ENCODE measurements at regions not wholly inside any gene's neighbourhood (a gene's known extent, or its start where the extent isn't known, plus 50 kb on each side); places are given as distances from the start of the nearest gene placed in this dataset.

DNA sequence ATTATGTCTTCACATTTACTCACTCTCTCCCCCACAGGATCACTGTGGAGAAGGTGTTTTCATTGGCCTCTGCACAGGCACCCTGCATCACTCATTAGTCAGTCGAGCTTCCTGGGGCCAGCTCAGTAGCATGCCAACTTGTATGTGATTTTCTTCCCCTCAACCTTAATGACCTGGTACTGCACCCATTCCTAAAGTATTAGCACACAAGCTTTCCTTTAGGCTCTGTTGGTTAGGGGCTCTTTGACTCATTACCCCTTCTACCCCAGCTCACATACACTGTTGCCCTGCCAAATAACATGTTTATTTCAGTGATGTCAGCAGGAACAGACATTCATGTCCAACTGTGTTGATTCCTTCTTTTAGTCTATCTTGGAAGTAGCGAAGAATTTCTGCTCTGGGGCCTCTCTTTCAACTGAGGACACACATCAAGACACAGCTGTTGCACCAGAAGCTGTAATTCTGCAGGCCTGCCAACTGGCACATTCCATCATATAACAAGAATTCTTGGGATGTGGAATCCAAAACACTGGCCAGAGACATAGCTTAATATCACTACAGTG, 603.5 kb upstream of the ADAMTS5 start:
- 93% methylated on average over 2 of the region's 2 CpGs for WGBS
- no peak overlapping the region for H3K9ac ChIP-seq (ENCODE audit: low read depth, low read length)
- no peaks in the 10 kb centered on the region for H3K9me3 ChIP-seq (ENCODE audit: insufficient read depth, low read depth, low read length)
- H3K36me3 ChIP-seq (ENCODE audit: insufficient read depth, low read length): no peaks in the 10 kb centered on the region
- no peaks in the 10 kb centered on the region for H3K4me1 ChIP-seq (ENCODE audit: insufficient read depth, low read length)
- no peaks in the 10 kb centered on the region for H3K27me3 ChIP-seq (ENCODE audit: insufficient read depth, low read length)
- H3K27ac ChIP-seq (ENCODE audit: low read depth, low read length): no peak overlapping the region
- H3K4me3 ChIP-seq (ENCODE audit: low read length): no peak overlapping the region

DNA sequence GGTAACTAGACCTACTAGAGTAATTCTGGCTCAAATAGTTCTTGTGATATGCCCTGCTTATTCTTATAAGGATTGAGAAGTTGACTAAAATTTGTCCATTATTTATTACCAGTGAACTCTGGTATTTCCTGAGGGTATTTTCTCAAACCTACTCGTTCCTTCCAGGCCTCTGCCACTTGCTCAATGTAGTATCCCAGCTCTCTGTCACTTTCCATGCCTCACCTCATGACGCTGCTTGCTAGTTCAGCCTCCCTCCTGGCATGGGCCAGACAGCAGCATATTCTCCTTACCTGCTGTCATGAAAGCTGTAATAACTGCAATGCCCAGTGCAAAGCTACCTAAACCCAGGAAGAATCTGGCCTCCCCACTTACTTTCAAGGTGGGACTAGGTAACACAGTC, 602.9 kb upstream of the ADAMTS5 start:
- H3K36me3 ChIP-seq (ENCODE audit: insufficient read depth, low read length): no peaks in the 10 kb centered on the region
- no peak overlapping the region for H3K27ac ChIP-seq (ENCODE audit: low read depth, low read length)
- no peak overlapping the region for H3K4me3 ChIP-seq (ENCODE audit: low read length)
- H3K4me1 ChIP-seq (ENCODE audit: insufficient read depth, low read length): no peaks in the 10 kb centered on the region
- 89% methylated on average over 2 of the region's 2 CpGs for WGBS
- H3K27me3 ChIP-seq (ENCODE audit: insufficient read depth, low read length): no peaks in the 10 kb centered on the region
- H3K9me3 ChIP-seq (ENCODE audit: insufficient read depth, low read depth, low read length): no peaks in the 10 kb centered on the region
- H3K9ac ChIP-seq (ENCODE audit: low read depth, low read length): no peak overlapping the region

DNA sequence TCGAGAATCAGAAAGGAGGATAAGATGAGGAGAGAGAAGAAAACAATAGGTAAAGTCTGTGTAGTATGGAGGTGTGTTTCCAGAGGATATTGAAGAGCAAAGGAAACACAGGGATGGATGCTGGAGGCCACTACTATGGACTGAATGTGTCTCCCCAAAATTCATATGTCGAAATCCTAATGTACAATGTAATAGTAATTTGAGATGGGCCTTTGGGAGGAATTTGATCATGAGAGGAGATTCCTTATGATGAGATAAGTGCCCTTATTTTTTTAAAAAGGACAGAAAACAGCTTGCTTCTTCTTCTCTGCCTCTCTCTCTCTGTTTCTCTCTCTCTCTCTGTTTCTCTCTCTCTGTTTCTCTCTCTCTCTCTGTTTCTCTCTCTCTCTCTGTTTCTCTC, 602.2 kb upstream of the ADAMTS5 start:
- no peak overlapping the region for H3K4me3 ChIP-seq (ENCODE audit: low read length)
- no peaks in the 10 kb centered on the region for H3K27me3 ChIP-seq (ENCODE audit: insufficient read depth, low read length)
- no peak overlapping the region for H3K27ac ChIP-seq (ENCODE audit: low read depth, low read length)
- no peaks in the 10 kb centered on the region for H3K9me3 ChIP-seq (ENCODE audit: insufficient read depth, low read depth, low read length)
- no peaks in the 10 kb centered on the region for H3K36me3 ChIP-seq (ENCODE audit: insufficient read depth, low read length)
- H3K4me1 ChIP-seq (ENCODE audit: insufficient read depth, low read length): no peaks in the 10 kb centered on the region
- 92% methylated on average over 2 of the region's 2 CpGs for WGBS
- no peak overlapping the region for H3K9ac ChIP-seq (ENCODE audit: low read depth, low read length)

DNA sequence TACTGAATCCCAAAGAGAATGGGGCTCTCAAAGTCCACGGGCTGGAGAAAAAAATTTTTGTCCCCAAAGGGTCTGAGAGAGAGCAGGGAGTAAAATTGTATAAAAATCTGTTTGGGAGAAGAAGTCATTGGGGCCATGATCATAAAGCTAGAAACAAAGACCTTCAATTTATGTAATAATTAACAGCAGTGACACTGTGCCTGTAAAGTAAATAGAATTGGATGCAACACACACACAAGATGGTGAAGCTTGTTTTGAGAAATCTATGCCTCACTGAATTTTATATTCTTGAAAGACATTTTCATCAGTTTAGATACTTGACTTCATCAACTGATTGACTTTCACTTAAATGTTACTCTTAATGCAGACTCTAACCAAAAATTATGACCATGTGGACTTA, 600.5 kb upstream of the ADAMTS5 start:
- Histone ChIP-seq H3K9me3 (ENCODE audit: insufficient read depth, low read depth, low read length) (no peaks in the 10 kb centered on the region), H3K27me3 (ENCODE audit: insufficient read depth, low read length) (no peaks in the 10 kb centered on the region), H3K9ac (ENCODE audit: low read depth, low read length) (no peak overlapping the region), H3K36me3 (ENCODE audit: insufficient read depth, low read length) (no peaks in the 10 kb centered on the region), H3K27ac (ENCODE audit: low read depth, low read length) (no peak overlapping the region), H3K4me3 (ENCODE audit: low read length) (no peak overlapping the region), H3K4me1 (ENCODE audit: insufficient read depth, low read length) (no peaks in the 10 kb centered on the region)
- WGBS: 100% methylated on average over 1 of the region's 1 CpG

DNA sequence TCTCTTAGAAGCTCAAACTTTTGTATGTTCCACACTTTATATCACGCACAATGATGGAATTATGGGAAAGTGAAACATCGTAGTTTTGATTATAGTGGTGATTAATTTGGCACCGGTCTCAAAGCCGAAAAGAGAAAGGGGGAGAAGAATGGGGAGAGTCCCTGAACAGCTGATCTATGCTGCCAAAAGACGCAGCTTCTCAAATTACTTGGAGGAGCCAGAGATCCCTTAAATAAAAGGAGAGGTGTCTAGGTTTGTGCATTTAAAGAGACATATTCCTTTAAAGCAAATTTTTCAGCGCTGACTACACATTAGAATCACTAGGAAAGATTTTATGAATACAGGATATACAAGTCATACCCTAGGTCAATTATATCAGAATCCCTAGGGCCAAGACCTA, 599.6 kb upstream of the ADAMTS5 start:
- Histone ChIP-seq H3K4me1 (ENCODE audit: insufficient read depth, low read length) (no peaks in the 10 kb centered on the region), H3K9me3 (ENCODE audit: insufficient read depth, low read depth, low read length) (no peaks in the 10 kb centered on the region), H3K27ac (ENCODE audit: low read depth, low read length) (no peak overlapping the region), H3K4me3 (ENCODE audit: low read length) (no peak overlapping the region), H3K36me3 (ENCODE audit: insufficient read depth, low read length) (no peaks in the 10 kb centered on the region), H3K9ac (ENCODE audit: low read depth, low read length) (no peak overlapping the region), H3K27me3 (ENCODE audit: insufficient read depth, low read length) (no peaks in the 10 kb centered on the region)
- 92% methylated on average over 5 of the region's 6 CpGs for WGBS

DNA sequence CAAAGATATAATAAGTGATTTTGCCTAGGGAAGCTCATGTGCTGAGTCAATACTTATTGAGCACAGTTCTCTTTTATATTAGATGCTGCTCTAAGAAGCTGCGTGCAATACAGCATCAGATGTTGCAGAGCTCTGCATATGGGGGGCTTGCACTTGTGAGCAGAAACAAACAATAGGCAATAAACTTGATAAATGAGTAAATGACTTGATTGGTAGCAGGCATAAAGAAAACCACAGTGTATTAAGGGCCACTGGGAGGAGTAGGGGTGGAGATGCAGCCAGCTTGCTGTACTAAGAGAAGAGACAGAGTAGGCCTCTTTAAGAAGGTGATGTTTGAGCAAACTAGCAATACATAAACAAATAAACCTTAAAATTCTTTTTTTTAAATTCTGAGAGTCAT, 598.5 kb upstream of the ADAMTS5 start:
- Histone ChIP-seq H3K9me3 (ENCODE audit: insufficient read depth, low read depth, low read length) (no peaks in the 10 kb centered on the region), H3K4me3 (ENCODE audit: low read length) (no peak overlapping the region), H3K9ac (ENCODE audit: low read depth, low read length) (no peak overlapping the region), H3K4me1 (ENCODE audit: insufficient read depth, low read length) (no peaks in the 10 kb centered on the region), H3K27me3 (ENCODE audit: insufficient read depth, low read length) (no peaks in the 10 kb centered on the region), H3K27ac (ENCODE audit: low read depth, low read length) (no peak overlapping the region), H3K36me3 (ENCODE audit: insufficient read depth, low read length) (no peaks in the 10 kb centered on the region)
- 93% methylated on average over 1 of the region's 1 CpG for WGBS

DNA sequence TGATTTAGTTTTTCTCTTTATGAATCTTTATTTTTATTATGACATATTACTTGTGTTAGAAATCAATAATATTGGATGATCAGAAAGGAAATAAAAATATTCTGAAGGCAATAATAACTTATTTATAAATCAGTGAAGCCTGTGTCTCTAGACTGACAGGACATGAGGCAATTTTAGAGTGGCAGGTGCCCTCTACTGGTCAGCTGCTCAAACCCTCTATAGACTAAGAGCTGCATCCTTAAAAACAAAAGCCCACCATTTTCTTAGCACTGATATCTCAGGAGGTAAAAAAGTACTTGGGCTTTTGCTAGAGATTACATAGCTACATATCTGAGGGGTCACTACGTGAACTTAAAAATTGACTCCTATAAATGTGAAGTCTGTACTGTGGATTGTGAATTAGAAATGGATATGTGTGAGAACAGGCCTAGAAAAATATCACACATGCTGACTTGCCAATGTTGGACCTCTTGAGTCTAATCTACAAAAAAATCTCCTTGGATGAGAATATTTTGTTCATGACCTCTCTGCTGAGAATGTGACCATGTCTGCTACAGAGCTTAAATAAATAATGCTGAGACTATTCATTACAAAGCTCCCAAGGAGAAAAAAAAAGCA, 597.9 kb upstream of the ADAMTS5 start:
- Histone ChIP-seq H3K27ac (ENCODE audit: low read depth, low read length) (no peak overlapping the region), H3K4me1 (ENCODE audit: insufficient read depth, low read length) (0 out of 2 replicates have a peak, but pooled peaks cover under 1% of the 10 kb centered on the region), H3K9me3 (ENCODE audit: insufficient read depth, low read depth, low read length) (no peaks in the 10 kb centered on the region), H3K36me3 (ENCODE audit: insufficient read depth, low read length) (no peaks in the 10 kb centered on the region), H3K4me3 (ENCODE audit: low read length) (no peak overlapping the region), H3K9ac (ENCODE audit: low read depth, low read length) (no peak overlapping the region), H3K27me3 (ENCODE audit: insufficient read depth, low read length) (no peaks in the 10 kb centered on the region)
- WGBS: 50% methylated on average over 1 of the region's 1 CpG

DNA sequence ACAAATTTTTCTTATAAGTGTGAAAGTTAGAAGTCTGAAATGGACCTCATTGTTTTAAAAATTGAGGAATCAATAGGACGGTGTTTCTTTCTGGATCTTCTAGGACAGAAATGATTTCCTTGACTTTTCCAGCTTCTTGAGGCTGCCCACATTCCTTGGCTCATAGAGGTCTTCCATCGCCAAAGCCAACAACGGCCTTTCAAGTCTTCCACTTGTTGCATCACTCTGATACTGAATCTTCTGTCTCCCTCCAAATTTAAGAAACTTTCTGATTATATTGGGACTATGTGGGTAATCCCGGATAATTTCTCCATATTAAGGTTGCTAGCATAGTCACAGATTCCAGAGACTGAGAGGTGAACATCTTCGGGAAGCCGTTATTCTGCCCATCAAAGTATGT, 595.4 kb upstream of the ADAMTS5 start:
- Histone ChIP-seq H3K27me3 (ENCODE audit: insufficient read depth, low read length) (no peaks in the 10 kb centered on the region), H3K4me3 (ENCODE audit: low read length) (no peak overlapping the region), H3K27ac (ENCODE audit: low read depth, low read length) (no peak overlapping the region), H3K36me3 (ENCODE audit: insufficient read depth, low read length) (no peaks in the 10 kb centered on the region), H3K9ac (ENCODE audit: low read depth, low read length) (no peak overlapping the region), H3K9me3 (ENCODE audit: insufficient read depth, low read depth, low read length) (no peaks in the 10 kb centered on the region), H3K4me1 (ENCODE audit: insufficient read depth, low read length) (peaks cover 5% of the 10 kb centered on the region; the same call in 1 of the 2 replicates)
- 95% methylated on average over 6 of the region's 6 CpGs for WGBS

DNA sequence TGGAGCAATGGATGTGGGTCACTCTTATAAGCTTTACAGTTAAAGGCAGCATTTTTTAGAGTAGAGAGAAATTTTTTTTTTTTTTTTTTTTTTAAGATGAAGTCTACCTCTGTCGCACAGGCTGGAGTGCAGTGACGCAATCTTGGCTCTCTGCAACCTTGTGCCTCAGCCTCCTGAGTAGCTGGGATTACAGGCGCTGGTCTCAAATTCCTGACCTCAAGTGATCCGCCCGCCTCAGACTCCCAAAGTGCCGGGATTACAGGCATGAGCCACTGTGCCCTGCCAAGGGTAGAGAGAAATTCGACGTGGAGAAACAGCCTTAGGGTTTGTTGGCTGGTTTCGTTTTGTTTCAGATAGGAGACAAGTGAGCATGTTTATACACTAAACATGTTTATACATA, 594.2 kb upstream of the ADAMTS5 start:
- Histone ChIP-seq H3K9ac (ENCODE audit: low read depth, low read length) (no peak overlapping the region), H3K27ac (ENCODE audit: low read depth, low read length) (no peak overlapping the region), H3K36me3 (ENCODE audit: insufficient read depth, low read length) (no peaks in the 10 kb centered on the region), H3K4me1 (ENCODE audit: insufficient read depth, low read length) (peaks cover 5% of the 10 kb centered on the region; the same call in 1 of the 2 replicates), H3K4me3 (ENCODE audit: low read length) (no peak overlapping the region), H3K27me3 (ENCODE audit: insufficient read depth, low read length) (no peaks in the 10 kb centered on the region), H3K9me3 (ENCODE audit: insufficient read depth, low read depth, low read length) (no peaks in the 10 kb centered on the region)
- WGBS: 96% methylated on average over 8 of the region's 9 CpGs

DNA sequence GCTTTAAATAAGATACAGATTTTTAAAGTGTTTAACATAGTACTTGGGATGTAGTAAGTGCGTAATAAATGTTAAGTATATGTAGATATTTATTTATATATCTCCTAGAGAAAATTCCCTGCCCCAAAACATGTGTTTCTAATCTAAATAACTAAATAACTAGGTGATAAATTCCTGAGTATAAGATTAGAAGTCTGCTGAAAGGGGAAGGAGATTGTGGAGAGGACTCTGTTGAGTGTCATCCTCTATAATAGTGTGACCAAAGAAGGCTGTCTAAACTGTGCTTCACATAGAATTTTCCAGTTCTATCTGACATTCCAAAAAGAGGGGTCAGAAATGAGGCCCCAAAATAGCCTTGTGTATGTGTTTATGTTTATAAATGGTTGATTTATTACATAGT, 590.5 kb upstream of the ADAMTS5 start:
- H3K9me3 ChIP-seq (ENCODE audit: insufficient read depth, low read depth, low read length): peaks cover 10% of the 10 kb centered on the region; the same call in 1 of the 2 replicates
- no peak overlapping the region for H3K4me3 ChIP-seq (ENCODE audit: low read length)
- no CpG with 5 or more reads among the region's 1 CpG for WGBS
- H3K27ac ChIP-seq (ENCODE audit: low read depth, low read length): no peak overlapping the region
- H3K36me3 ChIP-seq (ENCODE audit: insufficient read depth, low read length): no peaks in the 10 kb centered on the region
- H3K4me1 ChIP-seq (ENCODE audit: insufficient read depth, low read length): peaks cover 5% of the 10 kb centered on the region; the same call in 1 of the 2 replicates
- H3K27me3 ChIP-seq (ENCODE audit: insufficient read depth, low read length): no peaks in the 10 kb centered on the region
- no peak overlapping the region for H3K9ac ChIP-seq (ENCODE audit: low read depth, low read length)

DNA sequence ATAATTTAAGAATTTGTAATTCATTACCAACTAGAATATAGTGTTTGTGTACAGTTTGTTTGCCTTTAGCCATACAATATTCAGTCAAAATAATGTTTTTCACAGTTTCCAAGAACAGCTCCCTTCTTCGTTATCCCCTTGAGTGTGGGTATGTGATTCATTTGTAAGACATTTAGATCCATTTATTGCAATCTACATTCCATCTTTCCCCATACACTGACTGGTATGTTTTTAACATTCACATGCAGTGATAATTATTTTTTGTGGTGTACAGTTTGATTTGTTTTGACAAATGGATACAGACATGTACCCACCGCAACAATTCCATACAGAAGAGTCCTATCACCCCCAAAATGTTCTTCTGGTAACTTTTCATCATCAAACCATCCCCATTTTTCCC, 589.1 kb upstream of the ADAMTS5 start:
- Histone ChIP-seq H3K9me3 (ENCODE audit: insufficient read depth, low read depth, low read length) (peaks cover 24% of the 10 kb centered on the region; the same call in 1 of the 2 replicates), H3K9ac (ENCODE audit: low read depth, low read length) (no peak overlapping the region), H3K4me1 (ENCODE audit: insufficient read depth, low read length) (peaks cover 5% of the 10 kb centered on the region; the same call in 1 of the 2 replicates), H3K36me3 (ENCODE audit: insufficient read depth, low read length) (no peaks in the 10 kb centered on the region), H3K27ac (ENCODE audit: low read depth, low read length) (no peak overlapping the region), H3K4me3 (ENCODE audit: low read length) (no peak overlapping the region), H3K27me3 (ENCODE audit: insufficient read depth, low read length) (no peaks in the 10 kb centered on the region)
- WGBS: 92% methylated on average over 1 of the region's 2 CpGs

DNA sequence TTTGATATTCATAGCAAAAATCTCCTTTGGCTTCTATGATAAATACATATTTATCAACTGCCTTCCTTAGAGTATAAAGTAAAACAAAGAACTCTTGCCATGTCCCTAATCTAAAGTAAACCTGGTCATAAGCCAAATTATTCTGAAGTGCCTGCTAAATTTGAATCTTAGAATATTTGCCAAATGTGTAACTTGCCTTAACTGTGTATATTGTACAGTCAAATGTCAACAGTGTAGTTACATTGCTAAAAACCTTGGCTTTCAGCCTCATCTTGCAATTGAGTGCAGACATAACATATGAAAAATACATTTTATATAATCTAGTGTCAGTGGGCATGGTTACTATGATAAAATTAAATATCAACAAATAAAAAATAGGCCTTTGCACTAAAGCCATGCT, 583.4 kb upstream of the ADAMTS5 start:
- Histone ChIP-seq H3K4me1 (ENCODE audit: insufficient read depth, low read length) (no peaks in the 10 kb centered on the region), H3K27ac (ENCODE audit: low read depth, low read length) (no peak overlapping the region), H3K36me3 (ENCODE audit: insufficient read depth, low read length) (no peaks in the 10 kb centered on the region), H3K4me3 (ENCODE audit: low read length) (no peak overlapping the region), H3K27me3 (ENCODE audit: insufficient read depth, low read length) (no peaks in the 10 kb centered on the region), H3K9ac (ENCODE audit: low read depth, low read length) (no peak overlapping the region), H3K9me3 (ENCODE audit: insufficient read depth, low read depth, low read length) (peaks cover 19% of the 10 kb centered on the region; the same call in 1 of the 2 replicates)
